CD14-positive monocyte (primary cell): ENCODE measurements at regions not wholly inside any gene's neighbourhood (a gene's known extent, or its start where the extent isn't known, plus 50 kb on each side); places are given as distances from the start of the nearest gene placed in this dataset.

Experiments used
- DNase-seq, 3 donors: peaks; one replicate each; pipeline ENCODE4 v3.0.0-alpha.2; 2011 to 2022
- H2AFZ ChIP-seq: 2 replicates; pipeline ENCODE4 v1.6.0; 2012; ENCODE audit warnings: mild to moderate bottlenecking, low read depth, low read length, inconsistent platforms; ENCODE audit not compliant: insufficient read depth, poor library complexity, severe bottlenecking
- H3K27ac ChIP-seq, 2 donors: 1 replicate in 1 of 2; 2 replicates in 1 of 2; pipeline ENCODE4 v1.5.1; 2012 to 2013; ENCODE audit warnings: low read length in 2 of 2, control low read depth in 1 of 2, inconsistent platforms in 1 of 2, low read depth in 1 of 2, mild to moderate bottlenecking in 1 of 2
- H3K27me3 ChIP-seq, 2 donors: one replicate each; pipeline versions ENCODE4 v1.6.0 to v1.6.1; 2011 to 2013; ENCODE audit warnings: low read length in 2 of 2; ENCODE audit not compliant: control insufficient read depth in 2 of 2, insufficient read depth in 2 of 2
- H3K36me3 ChIP-seq, 2 donors: replicated peaks in 1 of 2; 1 replicate in 1 of 2; 2 replicates in 1 of 2; pipeline versions ENCODE4 v1.5.1 to v1.6.1; 2012 to 2013; ENCODE audit warnings: low read length in 2 of 2, control low read depth in 1 of 2, inconsistent platforms in 1 of 2, mild to moderate bottlenecking in 1 of 2; ENCODE audit not compliant: insufficient read depth in 2 of 2, control insufficient read depth in 1 of 2
- H3K4me1 ChIP-seq, 2 donors: 1 replicate in 1 of 2; 2 replicates in 1 of 2; pipeline versions ENCODE4 v1.5.1 to v1.6.1; 2012 to 2013; ENCODE audit warnings: low read length in 2 of 2, control low read depth in 1 of 2, inconsistent platforms in 1 of 2, mild to moderate bottlenecking in 1 of 2, moderate library complexity in 1 of 2; ENCODE audit not compliant: insufficient read depth in 2 of 2, control insufficient read depth in 1 of 2
- H3K4me2 ChIP-seq: replicated peaks from 2 replicates; pipeline ENCODE3; 2012; ENCODE audit warnings: low read length, moderate library complexity, mild to moderate bottlenecking; ENCODE audit not compliant: poor library complexity, severe bottlenecking; ENCODE audit errors: extremely low read depth
- H3K4me3 ChIP-seq, 3 experiments: fragments of 200-600 bp in 1 of 3; sonication (generic) in 1 of 3; replicated peaks in 1 of 3; 1 replicate in 2 of 3; 2 replicates in 1 of 3; pipeline ENCODE4 v1.5.1; 2011 to 2013; ENCODE audit warnings: low read length in 3 of 3, mild to moderate bottlenecking in 3 of 3, control low read depth in 2 of 3, low read depth in 2 of 3, inconsistent platforms in 1 of 3, moderate library complexity in 1 of 3
- H3K79me2 ChIP-seq: 2 replicates; pipeline ENCODE4 v1.6.0; 2012; ENCODE audit warnings: mild to moderate bottlenecking, control low read depth, inconsistent platforms, low read length, moderate library complexity; ENCODE audit not compliant: insufficient read depth
- H3K9ac ChIP-seq: 2 replicates; pipeline ENCODE4 v1.6.0; 2017; ENCODE audit warnings: low read length, mild to moderate bottlenecking; ENCODE audit not compliant: insufficient read depth, poor library complexity, severe bottlenecking
- H3K9me3 ChIP-seq, 2 donors: replicated peaks in 1 of 2; 1 replicate in 1 of 2; 2 replicates in 1 of 2; pipeline versions ENCODE4 v1.5.1 to v1.6.1; 2012 to 2013; ENCODE audit warnings: low read length in 2 of 2, control low read depth in 1 of 2; ENCODE audit not compliant: control insufficient read depth in 1 of 2, insufficient read depth in 1 of 2
- H4K20me1 ChIP-seq: 2 replicates; pipeline ENCODE4 v1.6.0; 2012; ENCODE audit warnings: mild to moderate bottlenecking, low read length, control low read depth, moderate library complexity; ENCODE audit not compliant: insufficient read depth
- H3K27ac Mint-ChIP-seq, 7 donors: one replicate each; pipeline ENCODE4 v1.8.0; 2020; ENCODE audit warnings: mild to moderate bottlenecking in 7 of 7, mixed read lengths in 7 of 7, moderate library complexity in 6 of 7, inconsistent platforms in 2 of 7
- H3K27me3 Mint-ChIP-seq, 3 donors: one replicate each; pipeline ENCODE4 v1.8.0; 2021 to 2022; ENCODE audit warnings: low read depth in 3 of 3, mild to moderate bottlenecking in 3 of 3, mixed read lengths in 3 of 3, moderate library complexity in 3 of 3, inconsistent platforms in 1 of 3
- H3K36me3 Mint-ChIP-seq, 2 donors: one replicate each; pipeline ENCODE4 v1.8.0; 2020; ENCODE audit warnings: mixed read lengths in 2 of 2, inconsistent platforms in 1 of 2, mild to moderate bottlenecking in 1 of 2
- H3K4me1 Mint-ChIP-seq: one replicate; pipeline ENCODE4 v1.8.0; 2020; ENCODE audit warnings: mild to moderate bottlenecking, mixed read lengths
- H3K4me3 Mint-ChIP-seq, 2 donors: one replicate each; pipeline ENCODE4 v1.8.0; 2020; ENCODE audit warnings: mild to moderate bottlenecking in 2 of 2, mixed read lengths in 2 of 2, moderate library complexity in 1 of 2
- H3K9me3 Mint-ChIP-seq, 7 donors: one replicate each; pipeline ENCODE4 v1.8.0; 2020 to 2022; ENCODE audit warnings: mixed read lengths in 7 of 7, mild to moderate bottlenecking in 6 of 7, moderate library complexity in 6 of 7, inconsistent platforms in 2 of 7
- CTCF ChIP-seq: fragments of 200-600 bp; IDR thresholded peaks from one replicate; pipeline ENCODE4 v1.8.0; 2022; ENCODE audit warnings: antibody characterized with exemption, mild to moderate bottlenecking
- WGBS: methylation state at CpG from one replicate; pipeline ENCODE4 v1.1.5; 2013; ENCODE audit warnings: missing lambda C conversion rate; ENCODE audit not compliant: insufficient coverage; 5-methylcytosine and 5-hydroxymethylcytosine counted together
- intact Hi-C, 2 donors: fragments of 100-400 bp; cut with micrococcal nuclease; formaldehyde crosslinking; loops; one replicate each; pipeline versions ENCODE4 v1.15.0 to v1.15.1; 2023

DNA sequence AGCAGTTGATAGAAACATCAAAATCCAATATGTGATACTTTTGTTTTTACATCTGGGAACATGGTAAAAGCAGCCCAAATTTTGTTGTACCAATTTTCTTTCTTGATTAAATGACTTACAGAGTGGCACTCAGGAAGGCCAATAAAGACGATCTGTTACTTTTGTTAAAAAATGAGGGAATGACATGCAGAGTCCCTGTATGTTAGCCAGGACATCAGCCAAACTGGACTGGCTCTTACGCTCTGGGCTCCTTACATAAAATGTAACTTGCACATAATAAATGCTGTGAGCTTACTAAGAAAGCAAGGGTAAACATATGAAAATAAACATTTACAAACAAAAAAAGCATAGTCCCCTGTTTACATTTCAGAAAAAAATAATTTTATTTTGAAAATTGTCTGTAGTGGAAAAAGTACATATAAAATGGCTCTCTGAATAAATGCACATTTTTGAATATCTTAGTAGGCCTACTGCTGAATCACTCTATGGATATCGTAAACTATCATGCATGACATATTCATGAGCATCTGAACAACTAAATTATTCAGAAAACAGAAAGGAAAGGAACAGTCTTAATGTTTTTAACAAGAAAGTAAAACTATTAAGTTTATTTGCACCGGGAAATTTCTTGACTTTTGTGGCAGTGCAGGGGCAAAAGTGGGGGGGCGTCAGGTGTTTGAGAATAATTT lies 534.5 kb downstream of the KCTD12 start:
- Histone ChIP-seq H4K20me1 (no peaks in the 10 kb centered on the region), H3K4me3 (no peak overlapping the region), H3K27me3 (no peaks in the 10 kb centered on the region), H3K9me3 (peaks cover 0 to 7% of the 10 kb centered on the region in 2 donors), H3K27ac (no peak overlapping the region), H3K36me3 (no peaks in the 10 kb centered on the region), H3K4me1 (no peaks in the 10 kb centered on the region), H3K79me2 (no peaks in the 10 kb centered on the region), H3K4me2 (no peak overlapping the region), H2AFZ (no peak overlapping the region), H3K9ac (no peak overlapping the region)
- Mint-ChIP-seq H3K4me3 (no peak overlapping the region), H3K9me3 (peaks cover 0 to 5% (median 2%) of the 10 kb centered on the region in 7 donors), H3K4me1 (no peaks in the 10 kb centered on the region), H3K36me3 (no peaks in the 10 kb centered on the region), H3K27ac (no peak overlapping the region), H3K27me3 (peaks cover 0 to 2% (median 0%) of the 10 kb centered on the region in 3 donors)
- intact Hi-C loops = no loop called here
- no CpG with 5 or more reads among the region's 5 CpGs for WGBS
- no peak for DNase-seq
- TF ChIP-seq CTCF = no peak

- intact Hi-C loops = no loop called here
- Histone ChIP-seq H3K27ac (no peak overlapping the region), H3K9ac (no peak overlapping the region), H3K4me3 (no peak overlapping the region), H3K36me3 (no peaks in the 10 kb centered on the region), H3K9me3 (peaks cover 0 to under 1% of the 10 kb centered on the region in 2 donors), H3K4me2 (no peak overlapping the region), H3K27me3 (no peaks in the 10 kb centered on the region), H3K4me1 (no peaks in the 10 kb centered on the region), H2AFZ (no peak overlapping the region), H4K20me1 (no peaks in the 10 kb centered on the region), H3K79me2 (no peaks in the 10 kb centered on the region)
- Mint-ChIP-seq H3K27me3 (peaks cover 0 to 2% (median 0%) of the 10 kb centered on the region in 3 donors), H3K9me3 (peaks cover 0 to 9% (median 2%) of the 10 kb centered on the region in 7 donors), H3K4me1 (no peaks in the 10 kb centered on the region), H3K4me3 (no peak overlapping the region), H3K27ac (no peak overlapping the region), H3K36me3 (no peaks in the 10 kb centered on the region)
- no peak for TF ChIP-seq CTCF
- WGBS = no CpG with 5 or more reads among the region's 1 CpG
- no peak for DNase-seq
Observed at GRCh38 chr13:76350399-76350798, 535.8 kb downstream of the KCTD12 start.
